Keratinocyte (primary cell): ENCODE measurements at regions not wholly inside any gene's neighbourhood (a gene's known extent, or its start where the extent isn't known, plus 50 kb on each side); places are given as distances from the start of the nearest gene placed in this dataset.

Experiments used
- CTCF ChIP-seq, 3 experiments: IDR thresholded peaks in 1 of 3; conservative IDR thresholded peaks in 1 of 3; optimal IDR thresholded peaks in 1 of 3; 2 replicates in 2 of 3; 3 replicates in 1 of 3; pipeline versions ENCODE3 to v1.5.1; 2011; ENCODE audit warnings: low read length in 3 of 3, mild to moderate bottlenecking in 3 of 3, moderate library complexity in 2 of 3, control low read depth in 1 of 3, inconsistent platforms in 1 of 3; ENCODE audit not compliant: insufficient read depth in 2 of 3; ENCODE audit errors: extremely low read depth in 1 of 3
- EZH2 ChIP-seq: IDR thresholded peaks from one replicate; pipeline ENCODE4 v1.6.1; 2012; ENCODE audit warnings: inconsistent platforms, mild to moderate bottlenecking, low read length, moderate library complexity

GRCh38 chr14:97995531-97995930, 1198.3 kb downstream of the VRK1 start:
- no peak for TF ChIP-seq CTCF (optimal IDR thresholded peaks at IDR 0.05 in 1 of 3, IDR thresholded peaks at IDR 0.05 in 1 of 3, conservative IDR thresholded peaks at IDR 0.05 in 1 of 3; ENCODE audit: extremely low read depth in 1 of 3, insufficient read depth in 2 of 3, low read length in 3 of 3)
- no peak for TF ChIP-seq EZH2
